CD14-positive monocyte (primary cell): ENCODE measurements at regions not wholly inside any gene's neighbourhood (a gene's known extent, or its start where the extent isn't known, plus 50 kb on each side); places are given as distances from the start of the nearest gene placed in this dataset.
"Not testable (repeated sequence)": the region's sequence is repeated elsewhere in the genome, so short reads cannot be mapped to it uniquely, and the experiment has no call there.

ENCODE experiments used
- DNase-seq, 3 donors: peaks; one replicate each; pipeline ENCODE4 v3.0.0-alpha.2; 2011 to 2022
- H2AFZ ChIP-seq: 2 replicates; pipeline ENCODE4 v1.6.0; 2012; ENCODE audit warnings: mild to moderate bottlenecking, low read depth, low read length, inconsistent platforms; ENCODE audit not compliant: insufficient read depth, poor library complexity, severe bottlenecking
- H3K27ac ChIP-seq, 2 donors: 1 replicate in 1 of 2; 2 replicates in 1 of 2; pipeline ENCODE4 v1.5.1; 2012 to 2013; ENCODE audit warnings: low read length in 2 of 2, control low read depth in 1 of 2, inconsistent platforms in 1 of 2, low read depth in 1 of 2, mild to moderate bottlenecking in 1 of 2
- H3K27me3 ChIP-seq, 2 donors: one replicate each; pipeline versions ENCODE4 v1.6.0 to v1.6.1; 2011 to 2013; ENCODE audit warnings: low read length in 2 of 2; ENCODE audit not compliant: control insufficient read depth in 2 of 2, insufficient read depth in 2 of 2
- H3K36me3 ChIP-seq, 2 donors: replicated peaks in 1 of 2; 1 replicate in 1 of 2; 2 replicates in 1 of 2; pipeline versions ENCODE4 v1.5.1 to v1.6.1; 2012 to 2013; ENCODE audit warnings: low read length in 2 of 2, control low read depth in 1 of 2, inconsistent platforms in 1 of 2, mild to moderate bottlenecking in 1 of 2; ENCODE audit not compliant: insufficient read depth in 2 of 2, control insufficient read depth in 1 of 2
- H3K4me1 ChIP-seq, 2 donors: 1 replicate in 1 of 2; 2 replicates in 1 of 2; pipeline versions ENCODE4 v1.5.1 to v1.6.1; 2012 to 2013; ENCODE audit warnings: low read length in 2 of 2, control low read depth in 1 of 2, inconsistent platforms in 1 of 2, mild to moderate bottlenecking in 1 of 2, moderate library complexity in 1 of 2; ENCODE audit not compliant: insufficient read depth in 2 of 2, control insufficient read depth in 1 of 2
- H3K4me2 ChIP-seq: replicated peaks from 2 replicates; pipeline ENCODE3; 2012; ENCODE audit warnings: low read length, moderate library complexity, mild to moderate bottlenecking; ENCODE audit not compliant: poor library complexity, severe bottlenecking; ENCODE audit errors: extremely low read depth
- H3K4me3 ChIP-seq, 3 experiments: fragments of 200-600 bp in 1 of 3; sonication (generic) in 1 of 3; replicated peaks in 1 of 3; 1 replicate in 2 of 3; 2 replicates in 1 of 3; pipeline ENCODE4 v1.5.1; 2011 to 2013; ENCODE audit warnings: low read length in 3 of 3, mild to moderate bottlenecking in 3 of 3, control low read depth in 2 of 3, low read depth in 2 of 3, inconsistent platforms in 1 of 3, moderate library complexity in 1 of 3
- H3K79me2 ChIP-seq: 2 replicates; pipeline ENCODE4 v1.6.0; 2012; ENCODE audit warnings: mild to moderate bottlenecking, control low read depth, inconsistent platforms, low read length, moderate library complexity; ENCODE audit not compliant: insufficient read depth
- H3K9ac ChIP-seq: 2 replicates; pipeline ENCODE4 v1.6.0; 2017; ENCODE audit warnings: low read length, mild to moderate bottlenecking; ENCODE audit not compliant: insufficient read depth, poor library complexity, severe bottlenecking
- H3K9me3 ChIP-seq, 2 donors: replicated peaks in 1 of 2; 1 replicate in 1 of 2; 2 replicates in 1 of 2; pipeline versions ENCODE4 v1.5.1 to v1.6.1; 2012 to 2013; ENCODE audit warnings: low read length in 2 of 2, control low read depth in 1 of 2; ENCODE audit not compliant: control insufficient read depth in 1 of 2, insufficient read depth in 1 of 2
- H4K20me1 ChIP-seq: 2 replicates; pipeline ENCODE4 v1.6.0; 2012; ENCODE audit warnings: mild to moderate bottlenecking, low read length, control low read depth, moderate library complexity; ENCODE audit not compliant: insufficient read depth
- H3K27ac Mint-ChIP-seq, 7 donors: one replicate each; pipeline ENCODE4 v1.8.0; 2020; ENCODE audit warnings: mild to moderate bottlenecking in 7 of 7, mixed read lengths in 7 of 7, moderate library complexity in 6 of 7, inconsistent platforms in 2 of 7
- H3K27me3 Mint-ChIP-seq, 3 donors: one replicate each; pipeline ENCODE4 v1.8.0; 2021 to 2022; ENCODE audit warnings: low read depth in 3 of 3, mild to moderate bottlenecking in 3 of 3, mixed read lengths in 3 of 3, moderate library complexity in 3 of 3, inconsistent platforms in 1 of 3
- H3K36me3 Mint-ChIP-seq, 2 donors: one replicate each; pipeline ENCODE4 v1.8.0; 2020; ENCODE audit warnings: mixed read lengths in 2 of 2, inconsistent platforms in 1 of 2, mild to moderate bottlenecking in 1 of 2
- H3K4me1 Mint-ChIP-seq: one replicate; pipeline ENCODE4 v1.8.0; 2020; ENCODE audit warnings: mild to moderate bottlenecking, mixed read lengths
- H3K4me3 Mint-ChIP-seq, 2 donors: one replicate each; pipeline ENCODE4 v1.8.0; 2020; ENCODE audit warnings: mild to moderate bottlenecking in 2 of 2, mixed read lengths in 2 of 2, moderate library complexity in 1 of 2
- H3K9me3 Mint-ChIP-seq, 7 donors: one replicate each; pipeline ENCODE4 v1.8.0; 2020 to 2022; ENCODE audit warnings: mixed read lengths in 7 of 7, mild to moderate bottlenecking in 6 of 7, moderate library complexity in 6 of 7, inconsistent platforms in 2 of 7
- CTCF ChIP-seq: fragments of 200-600 bp; IDR thresholded peaks from one replicate; pipeline ENCODE4 v1.8.0; 2022; ENCODE audit warnings: antibody characterized with exemption, mild to moderate bottlenecking
- WGBS: methylation state at CpG from one replicate; pipeline ENCODE4 v1.1.5; 2013; ENCODE audit warnings: missing lambda C conversion rate; ENCODE audit not compliant: insufficient coverage; 5-methylcytosine and 5-hydroxymethylcytosine counted together
- intact Hi-C, 2 donors: fragments of 100-400 bp; cut with micrococcal nuclease; formaldehyde crosslinking; loops; one replicate each; pipeline versions ENCODE4 v1.15.0 to v1.15.1; 2023

DNA sequence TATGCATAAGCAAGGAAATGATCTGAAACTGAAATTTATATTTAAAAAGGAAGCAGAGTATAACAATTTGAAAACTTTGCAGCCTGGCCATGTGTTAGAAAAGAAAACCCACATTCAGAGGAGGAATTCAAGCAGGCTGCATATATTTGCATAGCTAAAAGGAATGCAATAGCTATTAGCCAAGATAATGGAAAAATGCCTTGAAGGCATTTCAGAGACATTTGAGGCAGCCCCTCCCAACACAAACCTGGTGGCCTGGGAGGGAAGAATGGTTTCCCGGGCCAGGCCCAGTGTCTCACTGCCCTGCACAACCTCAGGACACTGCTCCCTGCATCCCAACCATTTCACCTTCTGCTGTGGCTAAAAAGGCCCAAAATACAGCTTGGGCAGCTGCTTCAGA is 136.8 kb downstream of the TYW3 start:
- Histone ChIP-seq H3K9ac (no peak overlapping the region), H3K4me1 (no peaks in the 10 kb centered on the region), H3K4me3 (no peak overlapping the region), H3K9me3 (peaks cover 14 to 18% of the 10 kb centered on the region in 2 donors), H3K4me2 (no peak overlapping the region), H3K27ac (no peak overlapping the region), H3K36me3 (no peaks in the 10 kb centered on the region), H2AFZ (no peak overlapping the region), H3K79me2 (no peaks in the 10 kb centered on the region), H4K20me1 (no peaks in the 10 kb centered on the region), H3K27me3 (no peaks in the 10 kb centered on the region)
- intact Hi-C loops = no loop called here
- H3K27ac Mint-ChIP-seq = no peak overlapping the region
- DNase-seq = no peak
- TF ChIP-seq CTCF = no peak
- no peak overlapping the region for H3K4me3 Mint-ChIP-seq
- H3K27me3 Mint-ChIP-seq = no peaks in the 10 kb centered on the region
- WGBS = 50% methylated on average over 1 of the region's 1 CpG
- H3K4me1 Mint-ChIP-seq = no peaks in the 10 kb centered on the region
- peaks cover 8 to 26% (median 17%) of the 10 kb centered on the region in 7 donors for H3K9me3 Mint-ChIP-seq
- no peaks in the 10 kb centered on the region for H3K36me3 Mint-ChIP-seq

DNA sequence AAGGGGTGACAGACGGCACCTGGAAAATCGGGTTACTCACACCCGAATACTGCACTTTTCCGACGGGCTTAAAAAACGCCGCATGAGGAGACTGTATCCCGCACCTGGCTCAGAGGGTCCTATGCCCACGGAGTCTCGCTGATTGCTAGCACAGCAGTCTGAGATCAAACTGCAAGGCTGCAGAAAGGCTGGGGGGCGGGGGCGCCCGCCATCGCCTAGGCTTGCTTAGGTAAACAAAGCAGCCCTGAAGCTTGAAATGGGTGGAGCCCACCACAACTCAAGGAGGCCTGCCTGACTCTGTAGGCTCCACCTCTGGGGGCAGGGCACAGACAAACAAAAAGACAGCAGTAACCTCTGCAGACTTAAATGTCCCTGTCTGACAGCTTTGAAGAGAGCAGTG is 144.4 kb downstream of the TYW3 start:
- H3K27ac ChIP-seq, H4K20me1 ChIP-seq, H3K27ac Mint-ChIP-seq, H3K9ac ChIP-seq, H3K4me3 ChIP-seq, H3K36me3 ChIP-seq, H3K27me3 Mint-ChIP-seq, intact Hi-C loops, DNase-seq, H3K4me1 Mint-ChIP-seq, H3K27me3 ChIP-seq, H3K36me3 Mint-ChIP-seq, H3K9me3 ChIP-seq, H3K4me2 ChIP-seq, H2AFZ ChIP-seq, H3K79me2 ChIP-seq, H3K4me3 Mint-ChIP-seq, H3K4me1 ChIP-seq: not testable (repeated sequence)
- WGBS = 95% methylated on average over 11 of the region's 14 CpGs
- peaks cover 7 to 25% (median 11%) of the 10 kb centered on the region in 7 donors for H3K9me3 Mint-ChIP-seq
